BLaER1 (cell line): ENCODE measurements at regions not wholly inside any gene's neighbourhood (a gene's known extent, or its start where the extent isn't known, plus 50 kb on each side); places are given as distances from the start of the nearest gene placed in this dataset.

ENCODE experiments used
- H3K27ac ChIP-seq: shearing (Covaris generic); formaldehyde crosslinking; 2 replicates; pipeline ENCODE4 v1.8.1; 2022
- H3K27me3 ChIP-seq: shearing (Covaris generic); formaldehyde crosslinking; 2 replicates; pipeline ENCODE4 v1.8.1; 2022
- H3K36me3 ChIP-seq: shearing (Covaris generic); formaldehyde crosslinking; 2 replicates; pipeline ENCODE4 v1.8.1; 2022
- H3K4me1 ChIP-seq: shearing (Covaris generic); formaldehyde crosslinking; 2 replicates; pipeline ENCODE4 v1.8.1; 2022
- H3K4me2 ChIP-seq: shearing (Covaris generic); formaldehyde crosslinking; 2 replicates; pipeline ENCODE4 v1.8.1; 2022
- H3K4me3 ChIP-seq: shearing (Covaris generic); formaldehyde crosslinking; 2 replicates; pipeline ENCODE4 v1.8.1; 2022
- H3K9ac ChIP-seq: shearing (Covaris generic); formaldehyde crosslinking; 2 replicates; pipeline ENCODE4 v1.8.1; 2022
- H3K9me3 ChIP-seq: shearing (Covaris generic); formaldehyde crosslinking; 2 replicates; pipeline ENCODE4 v1.8.1; 2022
- H4K20me1 ChIP-seq: shearing (Covaris generic); formaldehyde crosslinking; 2 replicates; pipeline ENCODE4 v1.8.1; 2022
- Cebpa-rat ChIP-seq: shearing (Covaris generic); IDR thresholded peaks from 2 replicates; pipeline ENCODE4 v1.8.1; 2022

DNA sequence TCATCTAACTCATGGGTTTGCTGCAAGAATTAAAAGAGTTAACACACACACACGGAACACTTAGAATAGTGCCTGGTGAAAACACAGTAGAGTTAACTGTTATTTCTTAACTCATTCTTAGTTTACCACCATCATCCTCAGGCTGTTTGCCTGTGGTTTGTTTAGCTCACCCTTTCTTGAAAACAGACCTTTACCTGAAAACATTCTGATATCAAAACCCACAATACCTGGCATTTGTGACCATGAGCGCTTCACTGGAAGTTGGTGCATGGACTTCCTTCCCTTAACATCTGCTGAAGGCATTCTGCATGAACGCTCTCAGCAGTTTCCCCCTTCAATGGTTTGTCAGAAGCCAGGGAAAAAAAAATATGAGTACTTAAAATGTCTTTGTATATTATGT lies 256.0 kb downstream of the ETS1 start:
- TF ChIP-seq Cebpa-rat = no peak
- Histone ChIP-seq H3K27ac (no peak overlapping the region), H3K4me3 (no peak overlapping the region), H3K9ac (no peak overlapping the region), H3K4me2 (peak overlapping the region; percentile 27), H3K9me3 (no peaks in the 10 kb centered on the region), H4K20me1 (no peaks in the 10 kb centered on the region), H3K36me3 (no peaks in the 10 kb centered on the region), H3K27me3 (no peaks in the 10 kb centered on the region), H3K4me1 (peaks cover 35% of the 10 kb centered on the region)

DNA sequence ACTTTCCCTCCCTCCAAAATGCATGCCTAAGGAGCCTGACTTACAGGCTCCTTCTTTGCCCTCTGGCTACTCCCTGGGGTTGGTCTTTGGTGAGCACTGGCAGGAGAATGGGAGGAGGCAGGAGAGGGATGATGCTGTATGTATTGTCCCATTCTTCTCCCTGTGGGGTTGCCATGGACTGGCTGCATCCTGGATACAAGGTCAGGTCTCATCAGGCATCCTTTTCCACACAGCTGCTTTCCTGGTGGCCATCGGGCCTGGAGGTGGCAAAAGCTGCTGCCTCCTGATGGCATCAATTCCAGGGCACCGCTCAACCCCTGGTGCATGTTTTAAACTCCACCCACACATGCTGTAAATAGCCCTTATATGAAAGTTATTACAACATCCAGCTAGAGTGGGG lies 257.2 kb downstream of the ETS1 start:
- peak overlapping the region; percentile 77 for H3K4me2 ChIP-seq
- H3K4me3 ChIP-seq = no peak overlapping the region
- H3K36me3 ChIP-seq = no peaks in the 10 kb centered on the region
- H3K27ac ChIP-seq = 0 out of 2 replicates have a peak overlapping the region, but pooled peaks have one; percentile 55
- peaks cover 35% of the 10 kb centered on the region for H3K4me1 ChIP-seq
- no peaks in the 10 kb centered on the region for H3K9me3 ChIP-seq
- H3K27me3 ChIP-seq = no peaks in the 10 kb centered on the region
- no peak for TF ChIP-seq Cebpa-rat
- H3K9ac ChIP-seq = no peak overlapping the region
- no peaks in the 10 kb centered on the region for H4K20me1 ChIP-seq

DNA sequence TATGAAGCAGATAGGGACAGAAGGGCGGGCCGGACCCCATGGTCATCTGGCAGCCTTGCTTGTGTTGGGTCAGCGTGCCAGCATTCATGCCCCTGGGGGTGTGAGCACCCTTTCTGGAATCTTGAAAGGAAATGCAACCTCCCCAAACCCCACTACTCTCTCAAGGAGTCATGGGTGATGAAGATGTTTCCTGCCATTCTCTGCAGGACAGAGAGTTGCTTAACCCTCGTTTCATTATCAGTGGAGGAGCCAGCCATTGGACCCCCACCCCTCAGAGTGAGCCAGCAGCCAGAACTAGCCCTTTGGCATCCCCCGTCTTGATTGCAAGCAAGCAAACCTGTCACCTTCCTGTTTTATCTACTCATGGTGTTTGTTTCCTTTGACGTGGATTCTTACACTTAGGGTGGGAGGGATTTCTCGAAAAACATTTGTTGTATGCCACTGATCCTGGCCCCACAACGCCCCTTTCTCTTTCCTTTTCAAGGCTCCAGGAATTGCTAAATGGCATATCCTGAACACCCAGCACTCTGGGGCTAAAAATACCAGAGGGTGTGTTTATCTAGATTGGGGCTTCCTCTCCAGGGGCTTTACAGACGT lies 258.3 kb downstream of the ETS1 start:
- Histone ChIP-seq H3K9me3 (no peaks in the 10 kb centered on the region), H3K27ac (peak overlapping the region; percentile 55), H3K4me2 (peak overlapping the region; percentile 77), H3K9ac (no peak overlapping the region; the same call in 1 of the 2 replicates), H3K36me3 (no peaks in the 10 kb centered on the region), H4K20me1 (no peaks in the 10 kb centered on the region), H3K4me3 (no peak overlapping the region; the same call in 1 of the 2 replicates), H3K27me3 (no peaks in the 10 kb centered on the region), H3K4me1 (peaks cover 42% of the 10 kb centered on the region)
- TF ChIP-seq Cebpa-rat = no peak

DNA sequence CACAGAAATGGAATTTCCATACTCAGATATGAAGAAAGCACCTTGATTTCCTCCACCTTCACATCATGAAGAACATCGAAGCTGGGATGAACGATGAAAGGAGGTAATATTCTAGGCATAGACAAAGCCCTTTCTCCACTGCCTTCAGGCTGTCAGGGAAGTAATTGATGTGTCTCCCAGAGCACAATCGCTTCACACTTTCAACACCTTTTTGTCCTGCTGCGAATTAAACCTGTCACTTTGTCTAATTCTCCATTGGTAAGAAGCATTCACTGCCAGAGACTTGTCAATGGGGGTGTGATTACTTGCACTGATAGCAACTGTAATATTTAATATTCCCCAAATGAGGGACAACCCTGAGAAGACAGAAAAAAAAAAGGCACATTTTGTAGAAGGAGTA lies 260.1 kb downstream of the ETS1 start:
- Histone ChIP-seq H4K20me1 (no peaks in the 10 kb centered on the region), H3K9me3 (no peaks in the 10 kb centered on the region), H3K36me3 (no peaks in the 10 kb centered on the region), H3K4me1 (peaks cover 46% of the 10 kb centered on the region), H3K27me3 (no peaks in the 10 kb centered on the region), H3K4me2 (no peak overlapping the region), H3K27ac (no peak overlapping the region), H3K9ac (no peak overlapping the region), H3K4me3 (no peak overlapping the region)
- no peak for TF ChIP-seq Cebpa-rat

DNA sequence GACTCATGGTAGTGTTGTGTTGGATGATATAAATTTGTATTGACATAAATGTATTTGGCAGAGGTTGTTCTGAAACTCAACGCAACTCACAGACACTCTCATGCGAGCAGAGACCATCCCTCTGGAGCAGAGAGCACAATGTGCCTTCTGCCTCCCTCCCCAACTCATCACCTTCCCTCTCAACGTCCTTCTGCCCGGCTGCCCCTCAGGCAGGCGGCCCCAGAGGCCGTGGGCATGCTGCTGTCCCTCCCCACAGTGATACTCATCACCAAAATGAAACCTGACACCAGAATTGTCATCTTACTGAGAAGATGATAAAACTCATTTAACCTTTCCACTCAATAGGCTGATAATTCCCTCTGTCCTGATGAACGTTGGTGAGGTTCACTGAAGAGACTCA lies 260.6 kb downstream of the ETS1 start:
- Histone ChIP-seq H3K4me3 (no peak overlapping the region), H3K9me3 (no peaks in the 10 kb centered on the region), H3K4me2 (no peak overlapping the region), H3K4me1 (peaks cover 44% of the 10 kb centered on the region), H3K36me3 (no peaks in the 10 kb centered on the region), H3K27me3 (no peaks in the 10 kb centered on the region), H3K27ac (no peak overlapping the region), H3K9ac (no peak overlapping the region), H4K20me1 (no peaks in the 10 kb centered on the region)
- no peak for TF ChIP-seq Cebpa-rat

DNA sequence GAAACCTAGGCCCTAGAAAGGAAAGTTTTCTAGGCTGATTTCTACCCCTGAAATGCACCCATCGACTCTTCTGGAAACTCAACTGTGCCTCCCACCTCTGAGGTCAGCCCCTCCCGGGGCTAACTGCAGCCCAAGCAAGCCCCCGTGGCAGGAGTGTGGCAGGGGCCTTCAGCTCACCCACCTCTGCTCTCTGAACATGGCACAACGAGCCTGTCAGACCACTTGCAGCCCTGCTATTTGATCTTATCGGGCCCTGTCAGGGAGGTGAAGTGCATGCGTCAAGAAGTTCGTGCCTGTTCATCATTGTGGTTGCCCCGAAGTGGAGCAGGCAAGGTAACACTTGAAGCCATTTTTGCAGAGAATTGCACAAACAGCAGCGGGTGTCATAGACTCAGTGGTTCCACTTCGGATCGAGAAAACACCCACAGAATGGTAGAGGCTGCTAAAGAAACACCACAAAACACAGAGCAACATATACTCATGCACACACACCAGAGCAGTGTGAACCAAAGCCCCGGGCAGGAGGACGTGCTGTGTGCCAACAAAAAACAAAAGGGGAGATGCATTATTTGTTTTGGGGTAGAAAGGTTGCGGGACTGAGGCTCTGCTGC lies 262.7 kb downstream of the ETS1 start:
- no peak for TF ChIP-seq Cebpa-rat
- Histone ChIP-seq H3K4me3 (no peak overlapping the region), H3K27me3 (no peaks in the 10 kb centered on the region), H3K27ac (no peak overlapping the region), H4K20me1 (no peaks in the 10 kb centered on the region), H3K4me2 (peak overlapping the region; percentile 42), H3K4me1 (peaks cover 23% of the 10 kb centered on the region), H3K9ac (no peak overlapping the region), H3K36me3 (no peaks in the 10 kb centered on the region), H3K9me3 (no peaks in the 10 kb centered on the region)

DNA sequence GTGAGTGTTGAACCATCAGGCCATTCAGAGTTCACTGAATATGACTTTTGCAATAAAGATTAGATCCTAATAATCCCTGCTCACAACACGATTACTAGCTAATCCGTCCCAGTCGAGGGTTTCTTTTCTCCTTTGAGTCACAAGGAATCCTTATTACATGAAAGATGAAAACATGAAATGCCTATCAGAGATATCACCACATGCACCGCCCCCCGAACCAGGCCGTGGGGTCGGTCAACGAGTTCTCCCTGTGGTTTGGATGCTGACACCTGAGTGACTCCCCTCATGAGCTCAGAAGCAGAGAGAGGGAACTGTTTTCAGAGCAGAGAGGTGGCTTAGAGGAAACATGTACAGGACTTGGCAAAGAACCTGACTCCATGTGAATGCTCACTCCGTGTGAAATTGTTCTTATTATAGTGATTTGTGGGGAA lies 263.3 kb downstream of the ETS1 start:
- Histone ChIP-seq H4K20me1 (no peaks in the 10 kb centered on the region), H3K9me3 (no peaks in the 10 kb centered on the region), H3K9ac (no peak overlapping the region), H3K36me3 (no peaks in the 10 kb centered on the region), H3K27ac (no peak overlapping the region; the same call in 1 of the 2 replicates), H3K27me3 (no peaks in the 10 kb centered on the region), H3K4me3 (no peak overlapping the region), H3K4me1 (peaks cover 17% of the 10 kb centered on the region), H3K4me2 (peak overlapping the region; percentile 42)
- no peak for TF ChIP-seq Cebpa-rat

DNA sequence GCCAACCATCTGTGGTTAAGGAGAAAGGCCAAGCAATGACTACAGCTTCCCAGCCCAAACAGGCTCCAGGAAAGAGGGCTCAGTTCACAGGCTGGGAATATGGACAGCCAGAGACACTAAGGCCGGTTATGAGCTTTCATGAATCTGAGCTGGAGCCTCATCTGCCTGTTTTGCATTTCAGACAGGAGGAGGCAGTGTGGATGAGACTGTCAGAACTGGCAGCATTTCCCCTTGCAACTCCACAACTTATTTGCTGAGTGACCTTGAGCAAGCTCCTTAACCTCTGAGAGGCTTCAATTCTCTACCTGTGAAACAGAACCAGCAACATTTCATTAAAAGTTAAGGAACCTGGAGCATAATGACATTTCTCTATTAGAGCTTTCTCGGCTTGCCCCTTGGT lies 264.0 kb downstream of the ETS1 start:
- Histone ChIP-seq H3K27ac (no peak overlapping the region), H3K4me1 (peaks cover 11% of the 10 kb centered on the region), H4K20me1 (no peaks in the 10 kb centered on the region), H3K9me3 (no peaks in the 10 kb centered on the region), H3K36me3 (no peaks in the 10 kb centered on the region), H3K9ac (no peak overlapping the region), H3K27me3 (no peaks in the 10 kb centered on the region), H3K4me3 (no peak overlapping the region), H3K4me2 (no peak overlapping the region)
- TF ChIP-seq Cebpa-rat = no peak

DNA sequence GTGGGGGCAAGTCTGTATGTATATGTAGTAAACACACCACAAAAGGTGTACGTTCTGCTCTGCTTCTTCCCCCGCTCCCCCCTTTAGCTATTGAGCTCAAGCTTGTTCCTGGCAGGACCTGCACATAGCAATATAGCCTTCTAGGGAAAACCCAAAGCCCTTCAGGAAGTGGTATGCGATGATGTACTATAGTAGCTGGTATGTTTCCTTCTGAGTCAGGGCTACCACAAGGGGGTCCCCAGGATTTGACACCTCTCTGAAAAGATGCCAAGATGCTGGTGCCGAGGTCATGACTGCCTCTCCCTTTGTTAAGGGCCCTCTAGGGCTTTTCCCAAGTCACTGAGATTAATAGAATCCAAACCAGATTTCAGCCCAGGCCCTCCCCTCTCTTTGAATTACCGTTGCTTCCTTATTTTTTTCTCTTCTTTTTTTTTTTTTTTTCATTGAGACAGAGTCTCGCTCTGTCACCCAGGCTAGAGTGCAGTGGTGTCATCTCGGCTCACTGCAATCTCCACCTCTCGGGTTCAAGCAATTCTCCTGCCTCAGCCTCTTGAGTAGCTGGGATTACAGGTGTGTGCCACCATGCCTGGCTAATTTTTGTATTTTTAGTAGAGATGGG lies 268.4 kb downstream of the ETS1 start:
- Histone ChIP-seq H4K20me1 (no peaks in the 10 kb centered on the region), H3K9ac (no peak overlapping the region), H3K4me2 (0 out of 2 replicates have a peak overlapping the region, but pooled peaks have one; percentile 8), H3K9me3 (peaks cover 22% of the 10 kb centered on the region), H3K4me3 (no peak overlapping the region), H3K4me1 (peaks cover 3% of the 10 kb centered on the region), H3K36me3 (0 out of 2 replicates have a peak, but pooled peaks cover 4% of the 10 kb centered on the region), H3K27me3 (no peaks in the 10 kb centered on the region), H3K27ac (no peak overlapping the region)
- TF ChIP-seq Cebpa-rat = no peak

DNA sequence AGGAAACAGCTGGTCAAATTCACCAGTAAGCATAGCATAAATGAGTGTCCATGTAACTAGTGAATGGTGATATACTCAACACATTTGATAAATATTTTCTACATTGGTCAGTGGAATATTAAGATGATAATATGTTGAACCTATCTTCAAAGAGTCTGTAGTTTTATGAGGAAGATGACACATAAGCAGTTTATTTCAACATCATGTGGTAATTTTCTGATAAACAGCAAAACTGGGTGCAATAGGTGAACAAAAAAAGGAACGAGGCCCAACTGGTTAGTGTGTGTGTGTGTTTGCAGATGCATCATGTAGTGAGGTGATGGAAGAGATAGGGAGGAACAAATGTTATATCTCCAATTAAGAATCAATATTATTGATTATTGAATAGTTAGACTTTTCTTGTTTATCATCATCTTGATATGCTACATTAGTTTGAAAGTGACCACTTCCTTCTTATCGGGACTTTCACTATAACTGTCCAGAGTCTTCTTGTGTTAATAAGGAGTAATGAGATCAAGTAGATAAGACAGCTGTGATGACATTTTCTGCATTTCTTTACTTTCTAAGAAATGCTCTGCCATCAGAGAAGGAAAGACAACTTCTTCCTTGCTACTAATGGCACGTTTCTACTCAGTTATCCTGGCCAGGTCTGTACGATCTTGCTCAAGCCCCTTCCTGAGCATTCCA lies 270.7 kb downstream of the ETS1 start:
- TF ChIP-seq Cebpa-rat = no peak
- H3K4me2 ChIP-seq = no peak overlapping the region
- H3K4me1 ChIP-seq = no peaks in the 10 kb centered on the region
- H3K9me3 ChIP-seq = peaks cover 25% of the 10 kb centered on the region
- H4K20me1 ChIP-seq = no peaks in the 10 kb centered on the region
- no peaks in the 10 kb centered on the region for H3K27me3 ChIP-seq
- 0 out of 2 replicates have a peak, but pooled peaks cover 4% of the 10 kb centered on the region for H3K36me3 ChIP-seq
- H3K27ac ChIP-seq = no peak overlapping the region
- no peak overlapping the region for H3K9ac ChIP-seq
- H3K4me3 ChIP-seq = no peak overlapping the region
